ENCODE measurements at regions not wholly inside any gene's neighbourhood (a gene's known extent, or its start where the extent isn't known, plus 50 kb on each side); places are given as distances from the start of the nearest gene placed in this dataset.

DNA sequence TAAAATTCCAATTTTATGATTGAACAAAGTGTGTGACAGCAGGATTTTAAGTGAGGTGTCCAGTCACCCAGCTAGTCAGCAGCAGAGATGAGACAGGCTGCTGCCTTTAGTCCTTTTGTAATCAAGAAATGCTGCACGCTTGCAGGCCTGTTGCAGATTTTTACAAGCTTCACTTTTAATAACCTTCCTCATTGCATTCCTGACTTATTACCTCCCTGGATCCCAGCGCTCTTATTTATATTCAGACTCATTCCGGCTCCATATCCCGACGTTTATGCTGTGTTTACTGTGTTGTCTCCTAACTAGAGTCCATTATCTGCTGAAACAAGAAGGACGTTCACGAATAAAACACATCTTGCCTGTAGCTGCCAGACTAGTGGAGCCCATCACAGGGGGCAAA is 442.5 kb upstream of the KLHL29 start:
- H3K4me3 ChIP-seq (ENCODE audit: low read depth, low read length) = no peak overlapping the region
- TF ChIP-seq, protein P1, sequence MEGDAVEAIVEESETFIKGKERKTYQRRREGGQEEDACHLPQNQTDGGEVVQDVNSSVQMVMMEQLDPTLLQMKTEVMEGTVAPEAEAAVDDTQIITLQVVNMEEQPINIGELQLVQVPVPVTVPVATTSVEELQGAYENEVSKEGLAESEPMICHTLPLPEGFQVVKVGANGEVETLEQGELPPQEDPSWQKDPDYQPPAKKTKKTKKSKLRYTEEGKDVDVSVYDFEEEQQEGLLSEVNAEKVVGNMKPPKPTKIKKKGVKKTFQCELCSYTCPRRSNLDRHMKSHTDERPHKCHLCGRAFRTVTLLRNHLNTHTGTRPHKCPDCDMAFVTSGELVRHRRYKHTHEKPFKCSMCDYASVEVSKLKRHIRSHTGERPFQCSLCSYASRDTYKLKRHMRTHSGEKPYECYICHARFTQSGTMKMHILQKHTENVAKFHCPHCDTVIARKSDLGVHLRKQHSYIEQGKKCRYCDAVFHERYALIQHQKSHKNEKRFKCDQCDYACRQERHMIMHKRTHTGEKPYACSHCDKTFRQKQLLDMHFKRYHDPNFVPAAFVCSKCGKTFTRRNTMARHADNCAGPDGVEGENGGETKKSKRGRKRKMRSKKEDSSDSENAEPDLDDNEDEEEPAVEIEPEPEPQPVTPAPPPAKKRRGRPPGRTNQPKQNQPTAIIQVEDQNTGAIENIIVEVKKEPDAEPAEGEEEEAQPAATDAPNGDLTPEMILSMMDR (IDR thresholded peaks at IDR 0.05; ENCODE audit: low read depth, low read length) = no peak

DNA sequence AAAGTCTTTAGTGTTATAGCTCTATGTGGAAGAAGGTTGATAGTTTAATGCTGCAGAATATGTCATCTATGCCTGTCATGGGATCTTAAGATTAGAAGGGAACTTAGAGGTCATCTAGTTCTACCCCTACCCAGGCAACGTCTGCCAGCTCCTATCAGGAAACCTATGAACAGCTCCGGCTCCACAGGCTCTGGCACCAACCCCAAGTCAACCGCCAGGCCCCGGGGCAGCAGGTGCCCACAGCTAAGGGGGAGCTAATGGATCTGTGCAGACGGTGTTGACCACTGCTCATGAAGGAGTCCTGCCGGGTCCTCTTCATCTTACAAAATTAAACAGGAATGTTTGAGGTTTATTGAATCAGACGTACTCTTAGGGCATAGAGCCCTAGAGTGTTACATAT is 440.8 kb upstream of the KLHL29 start:
- TF ChIP-seq, protein P1 (IDR thresholded peaks at IDR 0.05; ENCODE audit: low read depth, low read length) = no peak
- no peak overlapping the region for H3K4me3 ChIP-seq (ENCODE audit: low read depth, low read length)

DNA sequence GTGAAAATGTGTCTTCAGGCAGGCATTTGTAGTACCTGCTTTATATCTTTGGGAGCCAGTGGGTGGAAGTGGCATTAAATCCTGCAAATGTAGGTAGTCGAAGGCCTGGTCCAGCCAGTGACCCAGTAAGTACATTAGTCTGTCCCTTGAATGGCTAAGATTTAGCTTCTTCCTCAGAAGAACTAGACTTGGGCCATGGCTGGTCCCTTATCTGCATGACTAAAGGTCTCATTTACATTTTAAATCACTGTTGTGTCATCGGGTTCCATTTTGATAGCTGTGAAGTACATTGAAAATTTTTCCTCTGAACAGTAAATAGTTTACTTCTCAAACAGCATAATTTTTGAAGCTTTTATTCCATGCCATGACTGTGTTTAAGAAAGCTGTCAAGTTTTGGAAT is 438.4 kb upstream of the KLHL29 start:
- no peak overlapping the region for H3K4me3 ChIP-seq (ENCODE audit: low read depth, low read length)
- TF ChIP-seq, protein P1 (IDR thresholded peaks at IDR 0.05; ENCODE audit: low read depth, low read length) = no peak

DNA sequence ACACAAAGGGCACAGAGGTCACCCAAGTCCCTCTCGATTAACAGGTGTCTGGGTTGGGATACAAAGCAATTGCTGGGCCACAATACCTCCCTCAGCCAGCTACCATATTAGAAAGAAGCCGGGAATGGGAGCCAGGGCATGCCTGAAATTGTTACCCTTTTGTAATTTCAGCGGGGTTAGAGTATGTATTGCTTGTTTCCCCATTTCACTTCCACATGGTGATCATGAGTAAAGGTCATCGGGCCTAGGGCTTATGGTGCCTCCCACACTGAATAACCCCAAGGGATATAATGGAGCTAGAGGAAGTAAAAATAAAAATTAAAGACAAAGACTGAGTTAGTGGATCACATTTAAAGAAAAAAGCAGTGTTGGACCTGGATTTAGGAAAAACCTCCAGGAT is 437.2 kb upstream of the KLHL29 start:
- no peak overlapping the region for H3K4me3 ChIP-seq (ENCODE audit: low read depth, low read length)
- TF ChIP-seq, protein P1 (IDR thresholded peaks at IDR 0.05; ENCODE audit: low read depth, low read length) = no peak

DNA sequence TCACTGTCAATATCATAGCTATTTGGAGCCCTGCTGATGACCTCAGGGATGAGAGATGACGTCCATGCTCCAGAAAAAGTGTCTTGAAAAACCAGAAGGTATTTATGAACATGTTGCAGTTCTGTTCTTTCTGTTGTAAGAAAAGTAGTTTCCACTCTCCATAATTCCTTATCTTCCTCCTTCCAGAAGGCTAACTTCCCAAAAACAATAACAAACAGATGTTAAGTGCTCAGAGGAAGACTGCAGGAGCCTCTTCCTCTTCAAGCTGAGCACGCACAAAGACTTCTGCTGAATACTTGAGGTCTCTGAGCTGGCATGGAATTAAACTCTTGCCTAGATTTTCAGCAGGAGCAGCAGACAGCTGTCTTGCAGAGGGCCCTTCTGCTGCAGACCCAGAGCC is 434.5 kb upstream of the KLHL29 start:
- no peak overlapping the region for H3K4me3 ChIP-seq (ENCODE audit: low read depth, low read length)
- TF ChIP-seq, protein P1 (IDR thresholded peaks at IDR 0.05; ENCODE audit: low read depth, low read length) = no peak

DNA sequence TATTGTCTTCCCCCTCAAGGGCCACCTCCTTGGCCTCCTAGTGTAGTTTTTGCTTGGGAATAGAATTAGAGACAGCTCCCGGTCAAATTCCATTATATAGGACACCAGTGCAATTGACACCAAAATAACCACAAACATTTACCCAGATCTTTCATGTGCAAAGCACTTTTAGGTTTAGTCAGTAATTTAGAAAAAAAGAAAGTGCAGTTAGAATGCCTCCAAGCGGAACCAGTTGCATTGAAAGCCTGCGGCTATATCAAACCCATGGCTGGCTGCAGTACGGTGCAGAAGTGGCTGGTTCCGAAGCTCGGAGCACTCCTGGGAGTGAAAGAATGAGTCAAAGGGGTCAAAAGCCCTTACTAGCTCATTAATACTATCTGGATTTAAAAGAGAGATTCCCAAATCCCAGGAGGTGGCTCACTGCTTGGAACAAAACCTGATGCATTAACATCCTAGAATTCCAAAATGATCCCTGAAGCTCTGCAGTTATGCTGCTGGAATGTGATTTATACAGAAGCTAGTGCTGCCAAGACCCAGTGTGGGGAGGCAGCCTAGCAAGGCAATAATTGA is 432.2 kb upstream of the KLHL29 start:
- TF ChIP-seq, protein P1 (IDR thresholded peaks at IDR 0.05; ENCODE audit: low read depth, low read length) = no peak
- no peak overlapping the region for H3K4me3 ChIP-seq (ENCODE audit: low read depth, low read length)

DNA sequence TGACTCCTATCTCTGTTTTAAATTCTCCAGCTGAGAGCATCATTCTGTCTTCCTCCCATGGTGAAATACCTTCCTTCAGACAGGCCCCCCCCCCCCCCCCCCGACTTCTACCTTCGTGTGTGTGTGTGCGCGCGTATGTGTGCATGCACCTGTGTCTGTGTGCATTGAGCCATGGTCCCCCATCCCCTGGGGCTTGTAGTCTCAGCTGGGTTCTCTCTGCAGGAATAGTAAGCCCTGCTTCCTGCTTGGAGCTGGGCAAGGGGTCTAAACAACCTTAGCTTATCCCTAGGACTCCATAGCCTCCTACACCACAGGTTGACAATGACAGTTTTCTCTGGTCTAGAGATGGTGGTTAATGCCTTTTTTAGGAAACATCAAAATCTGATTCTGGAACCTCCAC is 427.5 kb upstream of the KLHL29 start:
- TF ChIP-seq, protein P1 (IDR thresholded peaks at IDR 0.05; ENCODE audit: low read depth, low read length) = no peak
- H3K4me3 ChIP-seq (ENCODE audit: low read depth, low read length) = no peak overlapping the region
